ENCODE measurements at regions not wholly inside any gene's neighbourhood (a gene's known extent, or its start where the extent isn't known, plus 50 kb on each side); places are given as distances from the start of the nearest gene placed in this dataset.
"Not testable (repeated sequence)": the region's sequence is repeated elsewhere in the genome, so short reads cannot be mapped to it uniquely, and the experiment has no call there.

- no peak for DNase-seq
Measured at GRCh38 chr10:63795094-63795860, 274.1 kb downstream of the REEP3 start.

GRCh38 chr10:63798599-63799498, 277.6 kb downstream of the REEP3 start:
- DNase-seq: no peak

GRCh38 chr10:63799521-63800300, 278.5 kb downstream of the REEP3 start:
- no peak for DNase-seq

- no peak for DNase-seq
Measured at GRCh38 chr10:63801166-63801565, 280.0 kb downstream of the REEP3 start.

GRCh38 chr10:63806330-63806729, 285.1 kb downstream of the REEP3 start:
- DNase-seq: no peak

- DNase-seq: no peak
Measured at GRCh38 chr10:63812501-63812900, 291.3 kb downstream of the REEP3 start.

- no peak for DNase-seq
Measured at GRCh38 chr10:63819753-63820329, 298.6 kb downstream of the REEP3 start.

- no peak for DNase-seq
Measured at GRCh38 chr10:63822496-63822895, 301.3 kb downstream of the REEP3 start.

GRCh38 chr10:63825111-63825510, 303.9 kb downstream of the REEP3 start:
- DNase-seq: no peak

GRCh38 chr10:63825766-63826165, 304.6 kb downstream of the REEP3 start:
- DNase-seq: no peak

GRCh38 chr10:63827018-63827417, 305.8 kb downstream of the REEP3 start:
- not testable (repeated sequence) for DNase-seq

GRCh38 chr10:63829020-63829419, 307.8 kb downstream of the REEP3 start:
- no peak for DNase-seq

- DNase-seq: no peak
Measured at GRCh38 chr10:63829573-63830149, 308.5 kb downstream of the REEP3 start.

- DNase-seq: no peak
Measured at GRCh38 chr10:63832686-63833085, 311.5 kb downstream of the REEP3 start.

- no peak for DNase-seq
Measured at GRCh38 chr10:63833411-63834060, 312.3 kb downstream of the REEP3 start.

- no peak for DNase-seq
Measured at GRCh38 chr10:63836666-63837442, 315.7 kb downstream of the REEP3 start.

GRCh38 chr10:63841761-63842160, 320.6 kb downstream of the REEP3 start:
- no peak for DNase-seq

- no peak for DNase-seq
Measured at GRCh38 chr10:63843107-63843506, 321.9 kb downstream of the REEP3 start.

GRCh38 chr10:63848871-63849270, 327.7 kb downstream of the REEP3 start:
- not testable (repeated sequence) for DNase-seq

- no peak for DNase-seq
Measured at GRCh38 chr10:63862860-63863259, 341.7 kb downstream of the REEP3 start.

- DNase-seq: no peak
Measured at GRCh38 chr10:63865210-63865609, 344.0 kb downstream of the REEP3 start.

All from activated CD8-positive, alpha-beta memory T cell treated with anti-CD3 and anti-CD28 coated beads, Interleukin-2, amount 50 U/mL, for 48 hours (primary cell).